SH-SY5Y (cell line): ENCODE measurements at regions not wholly inside any gene's neighbourhood (a gene's known extent, or its start where the extent isn't known, plus 50 kb on each side); places are given as distances from the start of the nearest gene placed in this dataset.

ENCODE experiments used
- GATA2 ChIP-seq: IDR thresholded peaks from 2 replicates; pipeline ENCODE4 v1.6.1; 2011; ENCODE audit warnings: mild to moderate bottlenecking, low read depth, low read length
- GATA3 ChIP-seq: IDR thresholded peaks from 2 replicates; pipeline ENCODE4 v1.6.1; 2011; ENCODE audit warnings: low read depth, mild to moderate bottlenecking, low read length, moderate library complexity

DNA sequence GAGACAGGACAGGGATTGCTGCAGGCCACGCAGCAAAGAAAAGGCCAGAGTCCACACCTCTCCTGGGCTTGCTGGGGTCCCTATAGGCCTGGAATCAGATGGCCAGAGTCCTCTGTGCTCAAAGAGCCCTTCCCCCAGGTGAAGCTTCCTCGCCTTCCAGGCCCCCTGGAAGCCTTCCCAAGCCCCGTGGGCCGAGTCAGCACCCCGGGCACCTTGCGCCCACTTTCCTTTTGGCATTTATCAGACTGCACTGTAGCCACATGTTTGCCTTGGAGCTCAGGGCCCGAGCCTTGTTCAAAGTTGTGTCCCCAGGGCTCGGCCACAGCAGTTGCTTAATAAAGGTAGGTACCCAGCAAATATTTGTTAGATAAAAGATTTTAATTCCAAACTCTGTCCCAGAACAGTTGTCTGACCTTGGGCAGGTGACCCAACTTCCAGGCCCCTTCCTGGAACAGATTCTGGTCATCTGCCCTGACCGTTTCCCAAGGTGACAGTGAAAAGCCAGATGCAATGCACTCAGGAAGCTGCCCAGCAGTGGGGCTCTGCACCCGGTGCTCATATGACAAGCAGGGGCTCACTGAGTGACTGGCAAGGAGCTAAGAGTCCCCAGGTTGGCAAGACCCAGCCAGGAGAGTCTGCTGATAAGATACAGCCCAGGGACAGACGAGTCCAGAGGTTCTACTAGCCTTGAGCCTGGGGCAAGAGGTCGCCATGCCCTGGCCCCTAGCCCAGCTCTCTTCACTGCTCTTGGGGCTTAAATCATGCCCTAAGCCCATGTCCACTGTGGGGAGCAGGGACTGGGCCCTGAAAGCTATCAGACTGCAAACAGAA is 81.2 kb downstream of the PITPNM2 start:
- TF ChIP-seq GATA2 (no peak), GATA3 (no peak)
